NCI-H1092 (cell line): ENCODE measurements at regions not wholly inside any gene's neighbourhood (a gene's known extent, or its start where the extent isn't known, plus 50 kb on each side); places are given as distances from the start of the nearest gene placed in this dataset.

Experiments used
- DNase-seq: peaks from one replicate; lab custom pipeline; 2025; lab: John Stamatoyannopoulos, UW

DNA sequence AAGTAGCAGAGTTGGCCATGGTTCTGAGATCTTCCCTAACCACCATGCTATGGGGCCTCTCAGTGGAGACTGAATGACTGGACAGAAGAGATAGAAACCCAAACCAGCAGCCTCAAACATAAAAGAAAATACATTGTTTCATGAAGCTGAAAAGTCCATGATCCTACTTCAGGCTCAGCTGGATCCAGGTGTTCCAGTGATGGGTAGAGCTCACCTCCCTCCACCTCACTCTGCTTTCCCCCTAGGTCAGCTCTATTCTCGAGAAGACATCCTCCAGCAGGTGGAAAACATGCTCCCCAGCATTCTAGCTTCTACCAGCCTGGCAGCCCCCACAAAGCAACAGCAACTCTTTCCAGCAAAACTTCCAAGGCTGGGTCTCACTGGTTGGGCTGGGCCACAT lies 132.1 kb downstream of the OAT start:
- DNase-seq = no peak

DNA sequence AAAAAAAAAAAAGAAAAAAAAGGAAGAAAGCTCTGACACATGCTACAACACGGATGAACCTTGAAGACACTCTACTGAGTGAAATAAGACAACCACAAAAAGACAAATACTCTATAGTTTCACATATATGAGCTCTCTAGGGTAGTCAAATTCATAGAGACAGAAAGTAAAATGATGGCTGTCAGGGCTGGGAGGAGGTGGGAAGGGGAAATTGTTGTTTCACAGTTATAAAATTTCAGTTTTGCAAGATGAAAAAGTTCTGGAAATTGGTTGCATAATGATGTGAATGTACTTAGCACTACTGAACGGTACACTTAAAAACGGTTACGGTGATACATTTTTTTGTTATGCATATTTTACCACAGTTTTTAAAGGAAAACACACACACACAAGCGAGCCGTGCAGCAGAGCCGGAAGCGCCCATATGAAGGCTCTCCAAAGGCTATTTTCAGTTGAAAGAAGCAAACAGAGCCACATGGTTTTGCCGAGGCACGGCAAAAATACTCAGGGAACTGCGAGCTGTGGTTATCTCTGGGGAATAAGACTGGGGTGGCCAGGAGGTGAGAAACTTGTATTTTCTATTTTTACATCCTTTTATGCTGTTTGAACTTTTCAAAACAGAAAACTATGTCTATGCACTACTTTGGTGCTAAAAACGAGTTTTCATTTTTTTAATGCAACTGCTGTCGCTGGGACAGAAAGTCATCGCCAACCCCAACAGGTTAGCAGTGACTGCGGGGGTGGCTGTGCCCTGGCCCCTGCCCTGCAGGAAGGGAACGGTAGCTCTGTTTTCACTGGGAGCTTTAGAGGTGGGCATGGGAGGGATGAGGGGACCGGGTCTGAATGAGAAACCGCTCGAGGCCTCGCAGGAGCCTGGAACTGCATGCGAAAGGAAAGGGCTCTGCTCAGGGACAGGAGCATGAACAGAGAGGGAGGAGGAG lies 132.9 kb downstream of the OAT start:
- DNase-seq = no peak

GRCh38 chr10:124283949-124284250 lies 134.8 kb downstream of the OAT start:
- no peak for DNase-seq

- no peak for DNase-seq
Measured at GRCh38 chr10:124283215-124283948, 135.3 kb downstream of the OAT start.

GRCh38 chr10:124282326-124282725 lies 136.4 kb downstream of the OAT start:
- no peak for DNase-seq

DNA sequence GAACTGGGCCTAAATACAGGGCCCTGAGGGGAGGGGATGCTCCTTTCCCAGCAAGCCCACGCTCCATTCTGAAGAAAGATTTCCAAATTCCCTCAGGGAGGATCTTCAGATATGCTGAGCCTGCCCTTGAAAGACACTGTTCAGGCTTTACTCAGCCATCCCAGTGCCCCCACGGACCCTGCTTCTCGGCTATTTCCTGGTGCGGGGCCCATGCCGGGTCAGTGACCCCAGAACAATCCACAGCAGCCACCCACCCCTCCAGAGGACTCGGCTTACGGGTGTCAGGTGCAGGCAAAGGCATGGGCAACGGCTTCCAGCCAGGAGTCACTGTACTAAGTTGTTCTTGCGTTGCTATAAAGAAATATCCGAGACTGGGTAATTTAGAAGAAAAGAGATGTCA lies 137.1 kb downstream of the OAT start:
- DNase-seq = no peak

DNA sequence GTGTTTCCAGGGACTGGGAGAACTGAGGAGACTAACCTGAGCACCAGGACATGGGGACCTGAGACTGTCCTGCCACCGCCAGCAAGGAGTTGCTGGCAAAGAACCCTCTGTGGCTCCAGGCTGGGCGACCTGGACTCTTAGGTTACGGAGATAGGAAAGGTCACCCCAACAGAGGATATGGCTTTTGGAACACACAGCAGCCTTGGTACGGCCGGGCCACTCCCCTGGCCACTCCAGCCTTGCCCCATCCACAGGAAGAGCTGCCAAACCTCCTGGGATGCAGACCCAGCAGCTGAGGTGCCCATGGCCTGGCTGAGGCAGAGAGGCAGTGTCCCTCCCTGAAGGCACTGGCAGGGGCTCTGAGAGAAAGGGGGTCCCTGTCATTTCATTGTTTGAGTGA lies 137.8 kb downstream of the OAT start:
- no peak for DNase-seq

DNA sequence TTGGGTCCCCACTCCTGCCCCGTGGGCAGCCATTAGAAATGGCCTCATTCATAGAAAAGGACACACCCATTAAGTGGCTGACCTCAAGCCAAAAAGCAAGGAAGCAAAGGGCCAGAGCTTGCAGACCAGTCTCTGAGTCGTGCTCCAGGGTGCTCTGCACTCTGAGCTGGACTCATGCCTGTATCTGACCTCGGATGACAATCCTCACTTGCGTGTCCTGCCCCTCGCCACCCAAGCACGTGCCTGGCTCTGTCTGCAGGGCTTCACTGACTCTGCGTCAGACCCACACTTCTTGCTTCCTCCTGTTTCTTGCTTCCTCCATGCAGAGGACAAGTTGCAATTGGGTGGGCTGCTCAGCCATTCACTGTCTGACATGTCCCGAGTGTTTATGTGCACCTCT lies 138.8 kb downstream of the OAT start:
- DNase-seq = no peak

- DNase-seq = no peak
Measured at GRCh38 chr10:124279298-124279697, 139.4 kb downstream of the OAT start.

DNA sequence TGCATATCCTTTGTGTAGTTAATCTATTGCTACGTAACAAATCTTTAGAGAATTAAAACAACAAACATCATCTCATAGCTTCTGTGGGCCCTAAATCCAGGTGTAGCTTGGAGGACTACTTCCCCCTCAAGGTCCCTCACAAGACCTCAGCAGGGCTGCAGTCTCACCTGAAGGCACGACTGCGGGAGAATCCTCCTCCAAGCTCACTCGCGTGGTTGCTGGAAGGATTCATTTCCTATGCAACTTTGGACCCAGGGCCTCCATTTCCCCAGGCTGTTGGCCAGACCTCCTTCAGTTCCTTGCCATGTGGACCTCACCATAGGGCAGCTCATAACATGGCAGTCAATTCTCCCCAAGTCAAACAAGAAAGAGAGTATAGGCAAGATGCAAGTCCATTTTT lies 140.4 kb downstream of the OAT start:
- DNase-seq = no peak

GRCh38 chr10:124273141-124273540 lies 145.6 kb downstream of the OAT start:
- DNase-seq = no peak

DNA sequence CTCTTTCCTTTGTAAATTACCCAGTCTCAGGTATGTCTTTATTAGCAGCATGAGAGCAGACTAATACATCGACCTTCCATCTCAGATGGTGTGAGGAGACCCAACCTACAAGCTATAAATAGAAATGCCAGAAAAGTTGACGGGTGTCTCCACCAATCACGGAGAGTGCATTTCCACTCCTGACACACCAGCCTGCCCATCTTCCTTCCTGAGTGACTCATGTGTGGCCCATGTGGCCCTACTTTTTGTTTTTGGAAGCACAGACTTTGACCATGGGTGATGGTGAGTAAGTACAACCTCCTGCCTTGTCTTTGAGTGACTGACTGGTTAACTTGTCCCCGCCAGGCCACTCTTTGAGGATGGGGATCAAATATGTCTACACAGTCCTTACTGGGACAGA lies 147.0 kb downstream of the OAT start:
- DNase-seq = no peak

- DNase-seq = no peak
Measured at GRCh38 chr10:124270530-124271327, 148.0 kb downstream of the OAT start.

DNA sequence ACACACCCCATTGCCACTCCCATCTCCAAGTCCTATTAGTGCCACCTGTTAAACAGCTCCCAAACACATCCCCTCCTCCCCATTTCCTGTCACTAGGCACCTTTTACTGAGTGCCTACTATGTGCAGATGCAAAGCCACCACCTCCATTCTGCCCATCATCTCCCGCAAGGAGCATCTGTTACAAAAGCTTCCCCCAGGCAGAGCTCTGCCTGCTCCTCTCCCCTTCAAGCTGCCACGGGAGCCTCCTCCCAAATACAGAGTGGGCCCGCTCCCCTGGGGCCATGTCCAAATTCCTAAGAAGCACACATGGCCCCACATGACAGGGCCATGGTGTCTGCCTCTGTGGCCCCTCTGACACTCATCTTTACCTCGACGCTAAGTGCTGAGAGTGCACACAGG lies 149.7 kb downstream of the OAT start:
- no peak for DNase-seq

- no peak for DNase-seq
Measured at GRCh38 chr10:124267911-124268549, 150.7 kb downstream of the OAT start.

DNA sequence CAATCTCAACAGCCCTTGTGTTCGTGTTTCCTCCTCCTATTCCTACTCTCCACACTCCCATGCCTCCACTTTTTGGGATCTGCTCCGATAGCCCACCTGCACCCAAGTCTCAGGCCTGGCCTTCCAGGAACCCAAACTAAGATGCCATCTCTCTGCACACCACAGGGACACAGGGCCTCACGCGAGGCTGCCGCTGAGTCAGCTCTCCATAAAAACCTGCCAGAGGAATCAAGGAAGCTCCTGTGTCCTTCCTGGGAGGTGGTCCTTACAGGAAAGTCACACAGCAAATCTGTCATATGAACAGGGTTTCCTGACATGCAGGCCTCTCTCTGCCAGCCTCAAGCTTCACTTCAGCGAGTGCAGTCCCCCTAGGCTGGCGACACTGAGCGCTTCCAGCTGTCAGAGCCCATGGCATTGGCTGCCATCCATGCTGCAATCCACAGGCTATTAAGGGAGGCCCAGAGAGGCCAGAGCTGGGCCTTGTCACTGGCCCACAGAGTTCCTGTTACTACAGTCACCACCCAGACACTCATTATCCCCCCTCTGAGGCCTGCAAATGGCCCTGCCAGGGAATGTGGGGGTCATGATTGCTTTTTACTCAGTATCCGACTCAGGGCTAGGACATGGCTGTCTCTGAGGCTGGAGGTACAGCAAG lies 151.4 kb downstream of the OAT start:
- DNase-seq = peak; percentile 3

- DNase-seq = no peak
Measured at GRCh38 chr10:124266468-124267230, 152.1 kb downstream of the OAT start.

- no peak for DNase-seq
Measured at GRCh38 chr10:124265776-124266467, 152.8 kb downstream of the OAT start.

- no peak for DNase-seq
Measured at GRCh38 chr10:124265391-124265745, 153.4 kb downstream of the OAT start.

DNA sequence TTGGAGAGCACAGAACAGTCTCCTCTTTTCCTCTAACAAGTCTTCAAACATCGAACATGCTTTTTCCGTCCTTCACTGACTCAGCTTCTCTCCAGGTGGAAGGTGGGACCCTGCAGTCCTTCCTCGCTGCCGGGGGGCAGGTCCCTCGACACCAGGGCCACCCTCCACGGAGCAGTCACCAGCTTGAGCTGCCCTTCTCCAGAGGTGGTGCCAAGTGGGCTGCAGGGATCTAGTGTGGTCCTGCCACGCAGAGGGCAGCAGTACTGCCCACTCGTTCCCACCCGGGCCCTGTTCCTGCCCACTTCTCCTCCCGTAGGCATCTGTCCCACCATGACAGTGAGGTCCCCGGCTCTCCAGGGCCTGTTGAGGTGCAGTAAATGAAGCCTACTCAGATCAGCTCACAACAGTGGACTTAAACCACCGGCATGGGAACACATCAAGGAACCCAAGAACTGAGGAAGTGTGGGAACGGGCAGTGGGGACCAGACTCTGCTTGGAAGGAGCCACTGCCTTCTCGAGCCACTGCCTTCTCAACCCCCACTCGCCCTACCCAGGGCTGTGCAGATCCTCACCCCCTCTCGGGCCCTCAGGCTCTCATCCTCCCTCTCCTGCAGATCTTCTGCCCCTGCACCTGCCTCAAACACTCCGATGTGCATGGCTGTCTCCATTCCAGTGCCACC lies 153.9 kb downstream of the OAT start:
- no peak for DNase-seq
